ENCODE measurements at regions not wholly inside any gene's neighbourhood (a gene's known extent, or its start where the extent isn't known, plus 50 kb on each side); places are given as distances from the start of the nearest gene placed in this dataset.

GRCh38 chr3:144112036-144112435 lies 140.4 kb downstream of the DIPK2A start:
- CTCF ChIA-PET = interaction anchor here (0.6 kb wide), 1 partner anchor 21 kb away, joined by 4 read pairs; no protein-coding TSS in a partner anchor
- intact Hi-C loops (cut with micrococcal nuclease; ENCODE audit: unreplicated experiment) = no loop called here
- no peak for DNase-seq

GRCh38 chr3:144112437-144112836 lies 140.8 kb downstream of the DIPK2A start:
- DNase-seq = no peak
- ChIA-PET CTCF (interaction anchor here (0.6 kb wide), 1 partner anchor 21 kb away, joined by 4 read pairs; no protein-coding TSS in a partner anchor), POLR2A (ENCODE audit: unreplicated experiment) (no interaction called here)
- no peaks in the 10 kb centered on the region for H3K9me2 ChIP-seq (ENCODE audit: insufficient read depth)
- intact Hi-C loops (cut with micrococcal nuclease; ENCODE audit: unreplicated experiment) = no loop called here
- H3K9me3 ChIP-seq (ENCODE audit: insufficient read depth, low read depth) = 0 out of 2 replicates have a peak, but pooled peaks cover 6% of the 10 kb centered on the region
- no peaks in the 10 kb centered on the region; the same call in 1 of the 2 replicates for H3F3A ChIP-seq (ENCODE audit: insufficient read depth, low read depth)
- H3K27me3 ChIP-seq (ENCODE audit: insufficient read depth, low read depth) = no peaks in the 10 kb centered on the region
- H4K20me1 ChIP-seq (ENCODE audit: insufficient read depth) = no peaks in the 10 kb centered on the region
- no TSS peak for BruUV-seq (replicated peaks)
- no peak overlapping the region for H2AFZ ChIP-seq
- no peaks in the 10 kb centered on the region for H3K36me3 ChIP-seq (ENCODE audit: low read depth)
- TF ChIP-seq CTCF (conservative IDR thresholded peaks at IDR 0.05) (no peak), EZH2 (IDR thresholded peaks at IDR 0.05; ENCODE audit: low read depth) (no peak)
- H3K4me2 ChIP-seq = no peak overlapping the region
- H3K79me2 ChIP-seq (ENCODE audit: low read depth) = no peaks in the 10 kb centered on the region
- H3K27ac ChIP-seq = no peak overlapping the region
- no peaks in the 10 kb centered on the region; the same call in 1 of the 2 replicates for H3K4me1 ChIP-seq (replicated peaks; ENCODE audit: insufficient read depth)
- H3K4me3 ChIP-seq = no peak overlapping the region

More at GRCh38 chr3:144112036-144112435, 140.4 kb downstream of the DIPK2A start:
- no peak overlapping the region for H3K4me3 ChIP-seq
- H3K4me1 ChIP-seq (replicated peaks; ENCODE audit: insufficient read depth) = no peaks in the 10 kb centered on the region; the same call in 1 of the 2 replicates
- H3K9me2 ChIP-seq (ENCODE audit: insufficient read depth) = no peaks in the 10 kb centered on the region
- POLR2A ChIA-PET (ENCODE audit: unreplicated experiment) = no interaction called here
- H3K27ac ChIP-seq = no peak overlapping the region
- 0 out of 2 replicates have a peak, but pooled peaks cover 6% of the 10 kb centered on the region for H3K9me3 ChIP-seq (ENCODE audit: insufficient read depth, low read depth)
- no peaks in the 10 kb centered on the region for H3K27me3 ChIP-seq (ENCODE audit: insufficient read depth, low read depth)
- H3K79me2 ChIP-seq (ENCODE audit: low read depth) = no peaks in the 10 kb centered on the region
- H4K20me1 ChIP-seq (ENCODE audit: insufficient read depth) = no peaks in the 10 kb centered on the region
- H2AFZ ChIP-seq = no peak overlapping the region
- no peaks in the 10 kb centered on the region for H3K36me3 ChIP-seq (ENCODE audit: low read depth)
- no peaks in the 10 kb centered on the region; the same call in 1 of the 2 replicates for H3F3A ChIP-seq (ENCODE audit: insufficient read depth, low read depth)
- no peak overlapping the region for H3K4me2 ChIP-seq
- BruUV-seq (replicated peaks) = no TSS peak
- TF ChIP-seq CTCF (conservative IDR thresholded peaks at IDR 0.05) (no peak), EZH2 (IDR thresholded peaks at IDR 0.05; ENCODE audit: low read depth) (no peak)

GRCh38 chr3:144114767-144115166 lies 143.1 kb downstream of the DIPK2A start:
- Histone ChIP-seq H3K27me3 (ENCODE audit: insufficient read depth, low read depth) (no peaks in the 10 kb centered on the region), H2AFZ (no peak overlapping the region), H3K4me3 (no peak overlapping the region), H3K4me2 (no peak overlapping the region), H3K27ac (no peak overlapping the region), H3K9me2 (ENCODE audit: insufficient read depth) (no peaks in the 10 kb centered on the region), H3K9me3 (ENCODE audit: insufficient read depth, low read depth) (0 out of 2 replicates have a peak, but pooled peaks cover 6% of the 10 kb centered on the region), H3F3A (ENCODE audit: insufficient read depth, low read depth) (no peaks in the 10 kb centered on the region; the same call in 1 of the 2 replicates), H4K20me1 (ENCODE audit: insufficient read depth) (no peaks in the 10 kb centered on the region), H3K36me3 (ENCODE audit: low read depth) (no peaks in the 10 kb centered on the region), H3K79me2 (ENCODE audit: low read depth) (no peaks in the 10 kb centered on the region), H3K4me1 (replicated peaks; ENCODE audit: insufficient read depth) (no peaks in the 10 kb centered on the region; the same call in 1 of the 2 replicates)
- CTCF ChIA-PET = no interaction called here
- POLR2A ChIA-PET (ENCODE audit: unreplicated experiment) = no interaction called here
- no peak for TF ChIP-seq CTCF (conservative IDR thresholded peaks at IDR 0.05)
- TF ChIP-seq EZH2 (IDR thresholded peaks at IDR 0.05; ENCODE audit: low read depth) = no peak
- no peak for DNase-seq
- no TSS peak for BruUV-seq (replicated peaks)
- intact Hi-C loops (cut with micrococcal nuclease; ENCODE audit: unreplicated experiment) = no loop called here

Data from PC-9 (cell line).